ENCODE measurements at regions not wholly inside any gene's neighbourhood (a gene's known extent, or its start where the extent isn't known, plus 50 kb on each side); places are given as distances from the start of the nearest gene placed in this dataset.

DNA sequence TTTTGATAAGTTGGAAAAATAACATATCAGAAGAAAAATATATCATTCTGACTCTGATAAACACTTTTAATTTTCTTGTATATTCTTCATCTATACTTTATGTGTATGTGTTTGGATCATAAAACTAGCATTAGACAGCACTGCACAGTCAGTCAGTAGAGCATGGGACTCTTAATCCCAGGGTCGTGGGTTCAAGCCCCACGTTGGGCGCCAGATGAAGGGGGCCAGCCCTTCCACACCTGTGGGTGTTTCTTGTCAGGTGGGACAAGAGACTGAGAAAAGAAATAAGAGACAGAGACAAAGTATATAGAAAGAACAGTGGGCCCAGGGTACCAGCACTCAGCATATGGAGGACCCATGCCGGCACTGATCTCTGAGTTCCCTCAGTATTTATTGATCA is 546.0 kb upstream of the NR2F2 start:
- TF ChIP-seq, protein P1, sequence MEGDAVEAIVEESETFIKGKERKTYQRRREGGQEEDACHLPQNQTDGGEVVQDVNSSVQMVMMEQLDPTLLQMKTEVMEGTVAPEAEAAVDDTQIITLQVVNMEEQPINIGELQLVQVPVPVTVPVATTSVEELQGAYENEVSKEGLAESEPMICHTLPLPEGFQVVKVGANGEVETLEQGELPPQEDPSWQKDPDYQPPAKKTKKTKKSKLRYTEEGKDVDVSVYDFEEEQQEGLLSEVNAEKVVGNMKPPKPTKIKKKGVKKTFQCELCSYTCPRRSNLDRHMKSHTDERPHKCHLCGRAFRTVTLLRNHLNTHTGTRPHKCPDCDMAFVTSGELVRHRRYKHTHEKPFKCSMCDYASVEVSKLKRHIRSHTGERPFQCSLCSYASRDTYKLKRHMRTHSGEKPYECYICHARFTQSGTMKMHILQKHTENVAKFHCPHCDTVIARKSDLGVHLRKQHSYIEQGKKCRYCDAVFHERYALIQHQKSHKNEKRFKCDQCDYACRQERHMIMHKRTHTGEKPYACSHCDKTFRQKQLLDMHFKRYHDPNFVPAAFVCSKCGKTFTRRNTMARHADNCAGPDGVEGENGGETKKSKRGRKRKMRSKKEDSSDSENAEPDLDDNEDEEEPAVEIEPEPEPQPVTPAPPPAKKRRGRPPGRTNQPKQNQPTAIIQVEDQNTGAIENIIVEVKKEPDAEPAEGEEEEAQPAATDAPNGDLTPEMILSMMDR (IDR thresholded peaks at IDR 0.05): no peak
- TF ChIP-seq POLR2A (IDR thresholded peaks at IDR 0.05): no peak
